ENCODE measurements at regions not wholly inside any gene's neighbourhood (a gene's known extent, or its start where the extent isn't known, plus 50 kb on each side); places are given as distances from the start of the nearest gene placed in this dataset.

DNA sequence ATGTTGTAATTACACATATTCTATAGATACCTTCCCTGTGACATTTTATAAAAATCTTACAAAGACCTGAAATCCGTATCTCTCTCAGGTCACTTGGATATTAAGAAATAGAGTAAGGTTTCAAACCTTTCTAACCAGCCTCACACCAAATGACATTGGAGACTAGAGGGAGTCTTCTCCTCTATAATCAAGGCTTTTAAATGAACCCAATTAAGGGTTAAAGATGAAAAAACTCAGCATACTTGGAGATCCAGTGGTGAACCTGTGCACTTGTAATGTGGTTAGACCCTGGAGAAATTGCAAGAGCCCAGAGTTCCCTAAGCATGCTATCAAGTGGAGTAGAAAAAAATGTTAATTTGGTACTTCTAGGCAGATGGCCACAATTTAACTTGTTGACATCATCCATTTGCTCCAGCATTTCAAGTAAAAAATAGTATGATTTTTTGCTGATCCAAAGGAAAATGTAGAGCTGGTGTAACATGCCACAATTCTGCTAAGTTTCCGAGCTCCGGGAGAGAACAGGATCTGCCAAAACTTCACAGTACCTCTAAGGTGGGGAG is 554.1 kb upstream of the MIR17HG start:
- no peak for DNase-seq (ENCODE audit: low spot score)
- Histone ChIP-seq H3K27me3 (no peaks in the 10 kb centered on the region), H3K79me2 (no peaks in the 10 kb centered on the region), H3K27ac (no peak overlapping the region), H2AFZ (no peak overlapping the region), H3K9me3 (ENCODE audit: low read depth) (no peaks in the 10 kb centered on the region), H3K4me1 (ENCODE audit: insufficient read depth) (no peaks in the 10 kb centered on the region), H3K9me2 (replicated peaks; ENCODE audit: insufficient read depth) (no peaks in the 10 kb centered on the region), H3K4me2 (no peak overlapping the region), H3K36me3 (replicated peaks; ENCODE audit: insufficient read depth, low read depth) (no peaks in the 10 kb centered on the region), H4K20me1 (ENCODE audit: insufficient read depth, poor library complexity, severe bottlenecking) (no peaks in the 10 kb centered on the region), H3K4me3 (no peak overlapping the region)
- 89% methylated on average over 3 of the region's 3 CpGs for WGBS (ENCODE audit: low lambda C conversion rate, missing lambda C conversion rate)
- TF ChIP-seq, protein P1, sequence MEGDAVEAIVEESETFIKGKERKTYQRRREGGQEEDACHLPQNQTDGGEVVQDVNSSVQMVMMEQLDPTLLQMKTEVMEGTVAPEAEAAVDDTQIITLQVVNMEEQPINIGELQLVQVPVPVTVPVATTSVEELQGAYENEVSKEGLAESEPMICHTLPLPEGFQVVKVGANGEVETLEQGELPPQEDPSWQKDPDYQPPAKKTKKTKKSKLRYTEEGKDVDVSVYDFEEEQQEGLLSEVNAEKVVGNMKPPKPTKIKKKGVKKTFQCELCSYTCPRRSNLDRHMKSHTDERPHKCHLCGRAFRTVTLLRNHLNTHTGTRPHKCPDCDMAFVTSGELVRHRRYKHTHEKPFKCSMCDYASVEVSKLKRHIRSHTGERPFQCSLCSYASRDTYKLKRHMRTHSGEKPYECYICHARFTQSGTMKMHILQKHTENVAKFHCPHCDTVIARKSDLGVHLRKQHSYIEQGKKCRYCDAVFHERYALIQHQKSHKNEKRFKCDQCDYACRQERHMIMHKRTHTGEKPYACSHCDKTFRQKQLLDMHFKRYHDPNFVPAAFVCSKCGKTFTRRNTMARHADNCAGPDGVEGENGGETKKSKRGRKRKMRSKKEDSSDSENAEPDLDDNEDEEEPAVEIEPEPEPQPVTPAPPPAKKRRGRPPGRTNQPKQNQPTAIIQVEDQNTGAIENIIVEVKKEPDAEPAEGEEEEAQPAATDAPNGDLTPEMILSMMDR (IDR thresholded peaks at IDR 0.05; ENCODE audit: poor library complexity) = no peak

DNA sequence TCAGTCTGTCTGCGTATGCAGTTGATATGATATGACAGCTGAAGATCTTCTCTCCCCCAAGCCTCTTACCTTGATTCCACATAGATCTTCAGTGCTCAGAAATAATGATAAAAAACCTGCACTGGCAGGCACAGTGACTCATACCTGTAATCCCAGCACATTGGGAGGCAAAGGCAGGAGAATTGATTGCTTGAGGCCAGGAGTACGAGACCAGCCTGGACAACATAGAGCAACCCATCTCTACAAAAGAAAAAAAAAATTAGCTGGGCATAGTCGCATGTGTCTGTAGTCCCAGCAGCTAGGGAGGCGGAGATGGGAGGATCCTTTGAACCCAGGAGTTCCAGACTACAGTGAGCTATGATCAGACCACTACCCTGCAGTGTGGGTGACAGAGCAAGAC is 551.0 kb upstream of the MIR17HG start:
- 90% methylated on average over 4 of the region's 4 CpGs for WGBS (ENCODE audit: low lambda C conversion rate, missing lambda C conversion rate)
- no peak overlapping the region for H3K4me2 ChIP-seq
- no peaks in the 10 kb centered on the region for H4K20me1 ChIP-seq (ENCODE audit: insufficient read depth, poor library complexity, severe bottlenecking)
- no peak overlapping the region for H3K27ac ChIP-seq
- no peaks in the 10 kb centered on the region for H3K4me1 ChIP-seq (ENCODE audit: insufficient read depth)
- no peaks in the 10 kb centered on the region for H3K36me3 ChIP-seq (replicated peaks; ENCODE audit: insufficient read depth, low read depth)
- no peaks in the 10 kb centered on the region for H3K9me2 ChIP-seq (replicated peaks; ENCODE audit: insufficient read depth)
- no peaks in the 10 kb centered on the region for H3K9me3 ChIP-seq (ENCODE audit: low read depth)
- DNase-seq (ENCODE audit: low spot score) = no peak
- H3K79me2 ChIP-seq = no peaks in the 10 kb centered on the region
- no peaks in the 10 kb centered on the region for H3K27me3 ChIP-seq
- H3K4me3 ChIP-seq = no peak overlapping the region
- no peak overlapping the region for H2AFZ ChIP-seq
- TF ChIP-seq, protein P1 (IDR thresholded peaks at IDR 0.05; ENCODE audit: poor library complexity) = no peak
- no peak for TF ChIP-seq EZH2 (IDR thresholded peaks at IDR 0.05; ENCODE audit: borderline replicate concordance)
- TF ChIP-seq EZH2phosphoT487 (IDR thresholded peaks at IDR 0.05; ENCODE audit: low read depth, severe bottlenecking, unreplicated experiment) = no peak

DNA sequence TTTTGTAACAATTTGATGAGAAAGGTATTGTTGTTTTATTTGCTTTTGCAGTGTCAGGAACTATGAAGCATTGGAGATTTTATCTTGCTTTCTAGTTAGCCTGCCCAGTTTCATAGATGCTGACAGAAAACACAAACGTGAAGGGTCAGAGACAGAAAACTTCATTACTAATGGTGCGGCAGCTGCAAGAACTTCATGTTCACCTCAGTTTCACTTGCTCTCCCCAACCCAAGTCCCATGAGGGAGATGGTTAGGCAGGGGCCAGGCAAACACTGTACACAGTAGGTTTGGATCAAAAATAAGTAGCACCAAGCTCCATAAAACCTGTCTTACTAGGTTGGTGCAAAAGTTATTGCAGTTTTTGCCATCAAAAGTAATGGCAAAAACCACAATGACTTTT is 550.2 kb upstream of the MIR17HG start:
- H3K4me1 ChIP-seq (ENCODE audit: insufficient read depth) = no peaks in the 10 kb centered on the region
- H3K79me2 ChIP-seq = no peaks in the 10 kb centered on the region
- no peak overlapping the region for H2AFZ ChIP-seq
- H3K9me2 ChIP-seq (replicated peaks; ENCODE audit: insufficient read depth) = no peaks in the 10 kb centered on the region
- no peak overlapping the region for H3K27ac ChIP-seq
- H3K9me3 ChIP-seq (ENCODE audit: low read depth) = no peaks in the 10 kb centered on the region
- no peaks in the 10 kb centered on the region for H4K20me1 ChIP-seq (ENCODE audit: insufficient read depth, poor library complexity, severe bottlenecking)
- no peak for TF ChIP-seq EZH2 (IDR thresholded peaks at IDR 0.05; ENCODE audit: borderline replicate concordance)
- TF ChIP-seq EZH2phosphoT487 (IDR thresholded peaks at IDR 0.05; ENCODE audit: low read depth, severe bottlenecking, unreplicated experiment) = no peak
- TF ChIP-seq, protein P1 (IDR thresholded peaks at IDR 0.05; ENCODE audit: poor library complexity) = no peak
- H3K4me3 ChIP-seq = no peak overlapping the region
- 84% methylated on average over 2 of the region's 2 CpGs for WGBS (ENCODE audit: low lambda C conversion rate, missing lambda C conversion rate)
- H3K27me3 ChIP-seq = no peaks in the 10 kb centered on the region
- no peak overlapping the region for H3K4me2 ChIP-seq
- no peaks in the 10 kb centered on the region for H3K36me3 ChIP-seq (replicated peaks; ENCODE audit: insufficient read depth, low read depth)
- no peak for DNase-seq (ENCODE audit: low spot score)

DNA sequence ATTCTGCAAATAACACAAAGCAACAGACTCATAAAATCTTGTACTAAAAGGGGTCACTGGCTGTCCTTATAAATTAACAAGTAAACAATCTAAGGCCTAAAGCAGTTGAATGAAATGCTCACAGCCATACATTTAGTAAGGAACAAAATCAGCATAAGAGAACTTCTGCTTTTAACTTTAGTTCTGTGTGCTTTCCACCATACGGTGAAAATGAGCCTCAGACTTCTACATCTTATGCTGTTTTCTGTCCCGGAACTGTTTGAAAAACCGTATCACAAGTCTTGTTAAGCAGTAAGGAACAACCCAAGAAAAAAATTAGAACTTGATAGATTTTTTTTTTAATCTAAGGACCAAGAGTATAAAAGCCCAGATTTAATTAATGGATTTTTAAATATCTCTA is 549.1 kb upstream of the MIR17HG start:
- no peak for DNase-seq (ENCODE audit: low spot score)
- Histone ChIP-seq H3K9me3 (ENCODE audit: low read depth) (no peaks in the 10 kb centered on the region), H3K9me2 (replicated peaks; ENCODE audit: insufficient read depth) (no peaks in the 10 kb centered on the region), H4K20me1 (ENCODE audit: insufficient read depth, poor library complexity, severe bottlenecking) (no peaks in the 10 kb centered on the region), H3K27ac (no peak overlapping the region), H2AFZ (no peak overlapping the region), H3K79me2 (no peaks in the 10 kb centered on the region), H3K4me1 (ENCODE audit: insufficient read depth) (no peaks in the 10 kb centered on the region), H3K4me2 (no peak overlapping the region), H3K36me3 (replicated peaks; ENCODE audit: insufficient read depth, low read depth) (no peaks in the 10 kb centered on the region), H3K4me3 (no peak overlapping the region), H3K27me3 (no peaks in the 10 kb centered on the region)
- TF ChIP-seq EZH2phosphoT487 (IDR thresholded peaks at IDR 0.05; ENCODE audit: low read depth, severe bottlenecking, unreplicated experiment) (no peak), EZH2 (IDR thresholded peaks at IDR 0.05; ENCODE audit: borderline replicate concordance) (no peak)
- TF ChIP-seq, protein P1 (IDR thresholded peaks at IDR 0.05; ENCODE audit: poor library complexity) = no peak
- WGBS (ENCODE audit: low lambda C conversion rate, missing lambda C conversion rate) = 92% methylated on average over 3 of the region's 3 CpGs
